ENCODE measurements at regions not wholly inside any gene's neighbourhood (a gene's known extent, or its start where the extent isn't known, plus 50 kb on each side); places are given as distances from the start of the nearest gene placed in this dataset.

- Mint-ChIP-seq H3K27me3 (peaks cover 17% of the 10 kb centered on the region), H3K4me3 (no peak overlapping the region)
- POLR2A ChIA-PET = no interaction called here
Observed at GRCh38 chr21:32130031-32130891, 148.6 kb downstream of the MIS18A start.

DNA sequence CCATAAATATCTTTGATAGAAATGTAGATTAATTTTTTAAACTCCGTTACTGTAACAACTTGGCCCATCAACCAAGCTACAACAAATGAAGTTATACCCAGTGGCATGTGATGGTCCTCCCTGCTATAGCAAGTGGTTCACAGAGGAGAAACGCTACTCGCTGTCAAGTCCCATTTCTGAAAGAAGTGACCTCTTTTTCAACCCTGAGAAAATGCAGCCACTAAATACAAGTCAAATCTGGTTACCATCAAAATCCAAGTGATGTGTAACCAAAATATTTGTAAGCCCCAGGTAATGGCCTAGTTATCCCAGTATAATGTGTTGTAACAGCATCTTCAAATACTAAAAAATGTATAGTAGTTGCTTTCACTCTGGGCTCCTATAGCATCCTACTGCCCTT, 151.8 kb downstream of the MIS18A start:
- ChIA-PET CTCF (no interaction called here), POLR2A (no interaction called here)
- Mint-ChIP-seq H3K4me1 (no peaks in the 10 kb centered on the region), H3K27me3 (peaks cover 18% of the 10 kb centered on the region), H3K36me3 (ENCODE audit: low read depth) (no peaks in the 10 kb centered on the region), H3K4me3 (no peak overlapping the region), H3K9me3 (ENCODE audit: low read depth) (peaks cover 4% of the 10 kb centered on the region), H3K27ac (no peak overlapping the region)
- ATAC-seq (no peak), DNase-seq (no peak)
- intact Hi-C loops (cut with DNase I, micrococcal nuclease) = no loop called here

More at GRCh38 chr21:32130031-32130891, 148.6 kb downstream of the MIS18A start:
- H3K9me3 Mint-ChIP-seq (ENCODE audit: low read depth) = peaks cover 3% of the 10 kb centered on the region
- no peak overlapping the region for H3K27ac Mint-ChIP-seq
- H3K4me1 Mint-ChIP-seq = no peaks in the 10 kb centered on the region
- DNase-seq (no peak), ATAC-seq (no peak)
- intact Hi-C loops (cut with DNase I, micrococcal nuclease) = no loop called here
- H3K36me3 Mint-ChIP-seq (ENCODE audit: low read depth) = no peaks in the 10 kb centered on the region
- CTCF ChIA-PET = interaction anchor here (0.6 kb wide), 1 partner anchor 510 kb away, joined by 3 read pairs; no protein-coding TSS in a partner anchor

DNA sequence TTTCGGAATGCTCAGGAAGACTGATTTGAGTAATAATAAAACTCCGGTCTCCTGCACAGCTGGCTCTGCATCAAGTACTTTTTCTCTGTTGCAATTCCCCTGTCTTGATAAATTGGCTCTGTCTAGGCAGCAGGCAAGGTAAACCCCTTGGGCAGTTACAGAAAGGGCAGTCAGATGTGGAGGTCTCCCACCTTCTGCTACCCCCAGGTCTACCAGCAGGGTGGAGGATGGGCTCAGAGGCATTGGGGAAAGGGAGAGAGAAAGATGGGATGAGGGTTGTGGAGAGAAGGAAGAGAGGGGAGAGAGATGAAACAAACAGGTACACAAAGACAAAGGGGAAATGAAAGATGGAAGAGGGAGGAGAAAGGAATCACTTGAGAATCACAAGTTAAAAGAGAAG, 156.8 kb downstream of the MIS18A start:
- ATAC-seq (no peak), DNase-seq (no peak)
- intact Hi-C loops (cut with DNase I, micrococcal nuclease) = no loop called here
- Mint-ChIP-seq H3K4me3 (no peak overlapping the region), H3K27ac (no peak overlapping the region), H3K27me3 (peaks cover 12% of the 10 kb centered on the region), H3K36me3 (ENCODE audit: low read depth) (no peaks in the 10 kb centered on the region), H3K9me3 (ENCODE audit: low read depth) (peaks cover 5% of the 10 kb centered on the region), H3K4me1 (no peaks in the 10 kb centered on the region)
- ChIA-PET POLR2A (no interaction called here), CTCF (interaction anchor here (1.1 kb wide), 1 partner anchor 10 kb away, joined by 3 read pairs; no protein-coding TSS in a partner anchor)

- ChIA-PET POLR2A (no interaction called here), CTCF (interaction anchor here (0.9 kb wide), 1 partner anchor 10 kb away, joined by 4 read pairs; no protein-coding TSS in a partner anchor)
- ATAC-seq (no peak), DNase-seq (no peak)
- no peak overlapping the region for H3K27ac Mint-ChIP-seq
- H3K36me3 Mint-ChIP-seq (ENCODE audit: low read depth) = no peaks in the 10 kb centered on the region
- H3K27me3 Mint-ChIP-seq = peaks cover 12% of the 10 kb centered on the region
- H3K4me1 Mint-ChIP-seq = no peaks in the 10 kb centered on the region
- no peak overlapping the region for H3K4me3 Mint-ChIP-seq
- peaks cover 5% of the 10 kb centered on the region for H3K9me3 Mint-ChIP-seq (ENCODE audit: low read depth)
- intact Hi-C loops (cut with DNase I, micrococcal nuclease) = no loop called here
Observed at GRCh38 chr21:32120230-32120629, 158.6 kb downstream of the MIS18A start.

DNA sequence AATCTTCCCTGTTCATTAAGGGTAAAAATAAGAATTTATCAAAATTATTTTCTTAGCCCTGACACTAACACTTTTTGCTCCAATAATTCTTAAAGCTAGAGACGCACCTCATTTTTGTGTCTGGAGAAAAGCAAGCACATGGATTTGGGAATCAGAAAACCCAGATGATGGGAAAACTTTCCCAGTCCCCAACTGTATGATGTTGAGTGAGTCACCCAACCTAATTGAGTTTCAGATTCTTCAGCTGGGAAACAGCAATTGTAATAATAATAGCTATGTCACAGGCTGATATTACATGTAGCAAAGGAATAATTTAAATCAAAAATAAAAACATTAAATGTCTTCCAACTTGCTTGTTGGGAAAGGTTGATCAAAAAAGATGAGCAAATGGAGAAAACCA, 159.0 kb downstream of the MIS18A start:
- Mint-ChIP-seq H3K4me3 (no peak overlapping the region), H3K9me3 (ENCODE audit: low read depth) (peaks cover 5% of the 10 kb centered on the region), H3K27me3 (peaks cover 14% of the 10 kb centered on the region), H3K27ac (no peak overlapping the region), H3K36me3 (ENCODE audit: low read depth) (no peaks in the 10 kb centered on the region), H3K4me1 (no peaks in the 10 kb centered on the region)
- DNase-seq = no peak
- POLR2A ChIA-PET = no interaction called here
- CTCF ChIA-PET = interaction anchor here (0.9 kb wide), 1 partner anchor 9 kb away, joined by 4 read pairs; no protein-coding TSS in a partner anchor
- intact Hi-C loops (cut with DNase I, micrococcal nuclease) = no loop called here
- ATAC-seq = no peak

DNA sequence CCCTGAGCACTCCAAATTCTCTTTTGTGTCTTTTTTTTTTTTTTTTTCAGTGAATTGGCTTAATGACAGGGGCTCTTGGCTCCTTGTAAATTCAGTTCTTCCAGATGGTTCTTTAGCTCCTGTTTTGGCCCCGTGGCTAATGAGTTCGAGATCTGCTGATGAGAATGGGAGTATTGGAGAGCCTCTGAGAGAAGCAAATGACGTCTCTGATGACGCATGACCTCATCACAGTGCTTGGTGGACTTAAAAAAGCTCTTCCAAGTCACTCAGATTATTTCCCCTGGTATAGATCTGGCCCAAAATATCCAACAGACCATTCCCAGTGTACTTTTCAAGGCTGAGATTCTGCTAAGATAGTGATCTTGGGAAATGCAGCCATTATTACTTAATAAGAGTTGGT, 159.5 kb downstream of the MIS18A start:
- no peak overlapping the region for H3K4me3 Mint-ChIP-seq
- H3K36me3 Mint-ChIP-seq (ENCODE audit: low read depth) = no peaks in the 10 kb centered on the region
- peaks cover 5% of the 10 kb centered on the region for H3K9me3 Mint-ChIP-seq (ENCODE audit: low read depth)
- ChIA-PET POLR2A (no interaction called here), CTCF (no interaction called here)
- DNase-seq (no peak), ATAC-seq (no peak)
- no peak overlapping the region for H3K27ac Mint-ChIP-seq
- H3K27me3 Mint-ChIP-seq = peaks cover 15% of the 10 kb centered on the region
- no peaks in the 10 kb centered on the region for H3K4me1 Mint-ChIP-seq
- intact Hi-C loops (cut with DNase I, micrococcal nuclease) = no loop called here

GRCh38 chr21:32114419-32115035, 164.3 kb downstream of the MIS18A start:
- H3K36me3 Mint-ChIP-seq (ENCODE audit: low read depth) = no peaks in the 10 kb centered on the region
- H3K27me3 Mint-ChIP-seq = peaks cover 11% of the 10 kb centered on the region
- POLR2A ChIA-PET = no interaction called here
- H3K9me3 Mint-ChIP-seq (ENCODE audit: low read depth) = no peaks in the 10 kb centered on the region
- H3K27ac Mint-ChIP-seq = no peak overlapping the region
- intact Hi-C loops (cut with DNase I, micrococcal nuclease) = no loop called here
- DNase-seq = no peak
- no peak overlapping the region for H3K4me3 Mint-ChIP-seq
- H3K4me1 Mint-ChIP-seq = no peaks in the 10 kb centered on the region
- ATAC-seq = no peak
- CTCF ChIA-PET = interaction anchor here (0.6 kb wide), 1 partner anchor 48 kb away, joined by 3 read pairs; no protein-coding TSS in a partner anchor

DNA sequence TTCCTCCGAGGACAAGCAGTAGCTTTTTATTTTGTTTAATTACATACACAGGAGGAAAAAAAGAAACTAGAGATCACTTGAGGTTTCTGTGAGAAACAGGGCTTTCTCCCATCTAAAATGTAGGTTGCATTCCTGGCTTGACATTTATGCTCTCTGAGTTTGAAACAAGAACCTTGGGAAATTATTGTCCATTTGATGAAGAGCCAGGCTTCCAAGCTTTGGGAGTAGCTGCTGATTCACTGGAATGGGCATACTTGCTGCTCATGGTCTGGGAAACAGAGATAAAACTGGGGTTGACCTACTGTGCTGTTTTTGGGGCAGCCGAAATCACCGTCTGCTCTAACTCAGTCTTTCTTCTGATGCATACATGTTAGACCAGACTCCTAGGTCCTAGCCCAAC, 165.4 kb downstream of the MIS18A start:
- no peak overlapping the region for H3K27ac Mint-ChIP-seq
- ATAC-seq (no peak), DNase-seq (no peak)
- no peaks in the 10 kb centered on the region for H3K9me3 Mint-ChIP-seq (ENCODE audit: low read depth)
- no peaks in the 10 kb centered on the region for H3K36me3 Mint-ChIP-seq (ENCODE audit: low read depth)
- no peak overlapping the region for H3K4me3 Mint-ChIP-seq
- H3K27me3 Mint-ChIP-seq = peaks cover 11% of the 10 kb centered on the region
- intact Hi-C loops (cut with DNase I, micrococcal nuclease) = no loop called here
- CTCF ChIA-PET = no interaction called here
- H3K4me1 Mint-ChIP-seq = no peaks in the 10 kb centered on the region
- POLR2A ChIA-PET = no interaction called here

DNA sequence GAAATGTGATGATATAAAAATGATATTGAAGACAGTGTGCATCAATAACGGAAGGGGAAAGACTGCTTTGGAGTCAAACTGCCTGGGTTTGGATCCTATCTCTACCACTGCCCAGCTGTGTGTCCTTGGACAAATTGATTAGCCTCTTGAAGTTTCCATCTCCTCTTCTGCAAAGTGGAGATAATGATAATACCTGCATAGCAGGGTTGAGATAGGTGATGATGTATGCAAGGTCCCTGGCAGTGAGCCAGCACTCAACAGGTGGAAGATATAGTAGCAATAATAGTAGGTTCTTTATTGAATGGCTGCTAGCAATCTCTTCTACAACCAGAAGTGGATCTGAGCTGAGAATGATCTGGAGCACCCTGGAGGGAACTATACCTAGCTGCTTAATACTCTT, 166.7 kb downstream of the MIS18A start:
- Mint-ChIP-seq H3K4me3 (no peak overlapping the region), H3K4me1 (no peaks in the 10 kb centered on the region), H3K9me3 (ENCODE audit: low read depth) (no peaks in the 10 kb centered on the region), H3K27ac (no peak overlapping the region), H3K36me3 (ENCODE audit: low read depth) (no peaks in the 10 kb centered on the region), H3K27me3 (peaks cover 13% of the 10 kb centered on the region)
- no peak for DNase-seq
- intact Hi-C loops (cut with DNase I, micrococcal nuclease) = no loop called here
- ChIA-PET POLR2A (no interaction called here), CTCF (interaction anchor here (0.8 kb wide), 1 partner anchor 10 kb away, joined by 3 read pairs; no protein-coding TSS in a partner anchor)
- ATAC-seq = no peak

GRCh38 chr21:32108566-32108965, 170.3 kb downstream of the MIS18A start:
- no peak for DNase-seq
- intact Hi-C loops (cut with DNase I, micrococcal nuclease) = no loop called here
- H3K27ac Mint-ChIP-seq = no peak overlapping the region
- H3K9me3 Mint-ChIP-seq (ENCODE audit: low read depth) = no peaks in the 10 kb centered on the region
- no peaks in the 10 kb centered on the region for H3K4me1 Mint-ChIP-seq
- H3K4me3 Mint-ChIP-seq = no peak overlapping the region
- CTCF ChIA-PET = interaction anchor here (0.7 kb wide), 1 partner anchor 1830 kb away, joined by 4 read pairs; no protein-coding TSS in a partner anchor
- POLR2A ChIA-PET = no interaction called here
- no peak for ATAC-seq
- H3K27me3 Mint-ChIP-seq = peaks cover 11% of the 10 kb centered on the region
- H3K36me3 Mint-ChIP-seq (ENCODE audit: low read depth) = no peaks in the 10 kb centered on the region

DNA sequence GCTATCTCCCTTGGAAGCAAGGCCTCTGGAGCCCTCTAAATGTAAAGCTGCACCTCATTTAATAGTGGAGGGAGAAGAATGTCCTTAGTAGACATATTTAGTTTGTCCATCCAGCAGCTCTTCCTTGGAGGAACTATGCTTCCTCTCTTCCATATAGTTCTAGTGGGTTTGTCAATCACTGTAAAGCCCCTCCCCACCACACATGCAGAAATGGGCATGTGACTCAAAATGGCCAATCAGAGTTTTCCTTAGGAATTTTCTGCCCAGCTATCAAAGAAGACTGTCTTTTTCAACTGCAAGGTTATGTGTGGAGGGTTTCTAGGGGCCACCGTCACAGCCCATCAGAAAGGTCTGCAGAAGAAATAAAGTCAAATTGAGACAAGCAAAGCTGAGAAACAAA, 175.5 kb downstream of the MIS18A start:
- intact Hi-C loops (cut with DNase I, micrococcal nuclease) = no loop called here
- H3K27me3 Mint-ChIP-seq = peaks cover 5% of the 10 kb centered on the region
- CTCF ChIA-PET = interaction anchor here (0.8 kb wide), 1 partner anchor 1091 kb away, joined by 3 read pairs; no protein-coding TSS in a partner anchor
- no peak overlapping the region for H3K4me3 Mint-ChIP-seq
- no peak overlapping the region for H3K27ac Mint-ChIP-seq
- no peaks in the 10 kb centered on the region for H3K36me3 Mint-ChIP-seq (ENCODE audit: low read depth)
- DNase-seq = no peak
- H3K9me3 Mint-ChIP-seq (ENCODE audit: low read depth) = no peaks in the 10 kb centered on the region
- no peaks in the 10 kb centered on the region for H3K4me1 Mint-ChIP-seq
- POLR2A ChIA-PET = no interaction called here
- ATAC-seq = no peak

- DNase-seq = no peak
- H3K4me3 Mint-ChIP-seq = no peak overlapping the region
- ChIA-PET POLR2A (no interaction called here), CTCF (interaction anchor here (0.8 to 1.5 kb wide), 2 partner anchors 499 to 1090 kb away, joined by 3 to 4 read pairs; no protein-coding TSS in a partner anchor)
- H3K36me3 Mint-ChIP-seq (ENCODE audit: low read depth) = no peaks in the 10 kb centered on the region
- no peaks in the 10 kb centered on the region for H3K4me1 Mint-ChIP-seq
- intact Hi-C loops (cut with DNase I, micrococcal nuclease) = no loop called here
- no peak for ATAC-seq
- H3K9me3 Mint-ChIP-seq (ENCODE audit: low read depth) = no peaks in the 10 kb centered on the region
- H3K27me3 Mint-ChIP-seq = peaks cover 5% of the 10 kb centered on the region
- H3K27ac Mint-ChIP-seq = no peak overlapping the region
Observed at GRCh38 chr21:32102426-32102825, 176.4 kb downstream of the MIS18A start.

Data from activated CD4-positive, alpha-beta T cell treated with anti-CD3 and anti-CD28 coated beads for 36 hours (primary cell).